ENCODE measurements at regions not wholly inside any gene's neighbourhood (a gene's known extent, or its start where the extent isn't known, plus 50 kb on each side); places are given as distances from the start of the nearest gene placed in this dataset.

GRCh38 chr6:67889682-67889995, 745.4 kb upstream of the ADGRB3 start:
- no peaks in the 10 kb centered on the region for H3K4me1 ChIP-seq (ENCODE audit: control insufficient read depth, insufficient read depth, low read length)
- H3K4me3 ChIP-seq (ENCODE audit: low read length) = no peak overlapping the region

GRCh38 chr6:67888886-67889681, 746.0 kb upstream of the ADGRB3 start:
- Histone ChIP-seq H3K4me1 (ENCODE audit: control insufficient read depth, insufficient read depth, low read length) (no peaks in the 10 kb centered on the region), H3K9me3 (ENCODE audit: control insufficient read depth, low read length) (peaks cover 3% of the 10 kb centered on the region), H3K4me3 (ENCODE audit: low read length) (no peak overlapping the region), H3K9ac (ENCODE audit: low read length) (no peak overlapping the region), H3K27me3 (replicated peaks; ENCODE audit: control insufficient read depth, insufficient read depth, low read length) (no peaks in the 10 kb centered on the region), H3K36me3 (ENCODE audit: control insufficient read depth, insufficient read depth, low read length, severe bottlenecking) (no peaks in the 10 kb centered on the region)
- no peak for DNase-seq (ENCODE audit: low read depth)

More at GRCh38 chr6:67889682-67889995, 745.4 kb upstream of the ADGRB3 start:
- Histone ChIP-seq H3K36me3 (ENCODE audit: control insufficient read depth, insufficient read depth, low read length, severe bottlenecking) (no peaks in the 10 kb centered on the region), H3K9me3 (ENCODE audit: control insufficient read depth, low read length) (peaks cover 3% of the 10 kb centered on the region), H3K9ac (ENCODE audit: low read length) (no peak overlapping the region), H3K27me3 (replicated peaks; ENCODE audit: control insufficient read depth, insufficient read depth, low read length) (no peaks in the 10 kb centered on the region)
- no peak for DNase-seq (ENCODE audit: low read depth)

GRCh38 chr6:67888546-67888885, 746.6 kb upstream of the ADGRB3 start:
- H3K9ac ChIP-seq (ENCODE audit: low read length) = no peak overlapping the region
- H3K9me3 ChIP-seq (ENCODE audit: control insufficient read depth, low read length) = peaks cover 3% of the 10 kb centered on the region
- H3K36me3 ChIP-seq (ENCODE audit: control insufficient read depth, insufficient read depth, low read length, severe bottlenecking) = no peaks in the 10 kb centered on the region
- no peak for DNase-seq (ENCODE audit: low read depth)
- no peak overlapping the region for H3K4me3 ChIP-seq (ENCODE audit: low read length)
- no peaks in the 10 kb centered on the region for H3K27me3 ChIP-seq (replicated peaks; ENCODE audit: control insufficient read depth, insufficient read depth, low read length)
- H3K4me1 ChIP-seq (ENCODE audit: control insufficient read depth, insufficient read depth, low read length) = no peaks in the 10 kb centered on the region

- Histone ChIP-seq H3K9ac (ENCODE audit: low read length) (no peak overlapping the region), H3K4me1 (ENCODE audit: control insufficient read depth, insufficient read depth, low read length) (no peaks in the 10 kb centered on the region), H3K36me3 (ENCODE audit: control insufficient read depth, insufficient read depth, low read length, severe bottlenecking) (no peaks in the 10 kb centered on the region), H3K9me3 (ENCODE audit: control insufficient read depth, low read length) (peaks cover 3% of the 10 kb centered on the region), H3K27me3 (replicated peaks; ENCODE audit: control insufficient read depth, insufficient read depth, low read length) (no peaks in the 10 kb centered on the region), H3K4me3 (ENCODE audit: low read length) (no peak overlapping the region)
- DNase-seq (ENCODE audit: low read depth) = no peak
These were observed 747.1 kb upstream of the ADGRB3 start for GRCh38 chr6:67887747-67888545.

- H3K9me3 ChIP-seq (ENCODE audit: control insufficient read depth, low read length) = peaks cover 3% of the 10 kb centered on the region
- no peaks in the 10 kb centered on the region for H3K4me1 ChIP-seq (ENCODE audit: control insufficient read depth, insufficient read depth, low read length)
- H3K27me3 ChIP-seq (replicated peaks; ENCODE audit: control insufficient read depth, insufficient read depth, low read length) = no peaks in the 10 kb centered on the region
- DNase-seq (ENCODE audit: low read depth) = no peak
- no peaks in the 10 kb centered on the region for H3K36me3 ChIP-seq (ENCODE audit: control insufficient read depth, insufficient read depth, low read length, severe bottlenecking)
- no peak overlapping the region for H3K9ac ChIP-seq (ENCODE audit: low read length)
- H3K4me3 ChIP-seq (ENCODE audit: low read length) = no peak overlapping the region
These were observed 747.7 kb upstream of the ADGRB3 start for GRCh38 chr6:67887419-67887746.

- Histone ChIP-seq H3K9ac (ENCODE audit: low read length) (no peak overlapping the region), H3K27me3 (replicated peaks; ENCODE audit: control insufficient read depth, insufficient read depth, low read length) (no peaks in the 10 kb centered on the region)
- no peak for DNase-seq (ENCODE audit: low read depth)
These were observed 748.2 kb upstream of the ADGRB3 start for GRCh38 chr6:67886840-67887292.

GRCh38 chr6:67886036-67886707, 748.9 kb upstream of the ADGRB3 start:
- H3K4me1 ChIP-seq (ENCODE audit: control insufficient read depth, insufficient read depth, low read length) = no peaks in the 10 kb centered on the region
- H3K4me3 ChIP-seq (ENCODE audit: low read length) = no peak overlapping the region
- H3K36me3 ChIP-seq (ENCODE audit: control insufficient read depth, insufficient read depth, low read length, severe bottlenecking) = no peaks in the 10 kb centered on the region
- H3K9ac ChIP-seq (ENCODE audit: low read length) = no peak overlapping the region
- no peaks in the 10 kb centered on the region for H3K27me3 ChIP-seq (replicated peaks; ENCODE audit: control insufficient read depth, insufficient read depth, low read length)
- no peak for DNase-seq (ENCODE audit: low read depth)
- H3K9me3 ChIP-seq (ENCODE audit: control insufficient read depth, low read length) = peaks cover 3% of the 10 kb centered on the region

More at GRCh38 chr6:67886840-67887292, 748.2 kb upstream of the ADGRB3 start:
- no peak overlapping the region for H3K4me3 ChIP-seq (ENCODE audit: low read length)
- no peaks in the 10 kb centered on the region for H3K36me3 ChIP-seq (ENCODE audit: control insufficient read depth, insufficient read depth, low read length, severe bottlenecking)
- no peaks in the 10 kb centered on the region for H3K4me1 ChIP-seq (ENCODE audit: control insufficient read depth, insufficient read depth, low read length)
- H3K9me3 ChIP-seq (ENCODE audit: control insufficient read depth, low read length) = peaks cover 3% of the 10 kb centered on the region

- no peaks in the 10 kb centered on the region for H3K4me1 ChIP-seq (ENCODE audit: control insufficient read depth, insufficient read depth, low read length)
- H3K36me3 ChIP-seq (ENCODE audit: control insufficient read depth, insufficient read depth, low read length, severe bottlenecking) = no peaks in the 10 kb centered on the region
- no peak overlapping the region for H3K9ac ChIP-seq (ENCODE audit: low read length)
- H3K4me3 ChIP-seq (ENCODE audit: low read length) = no peak overlapping the region
- no peaks in the 10 kb centered on the region for H3K27me3 ChIP-seq (replicated peaks; ENCODE audit: control insufficient read depth, insufficient read depth, low read length)
- no peak for DNase-seq (ENCODE audit: low read depth)
- peaks cover 3% of the 10 kb centered on the region for H3K9me3 ChIP-seq (ENCODE audit: control insufficient read depth, low read length)
These were observed 749.7 kb upstream of the ADGRB3 start for GRCh38 chr6:67885081-67886033.

- Histone ChIP-seq H3K4me3 (ENCODE audit: low read length) (no peak overlapping the region), H3K27me3 (replicated peaks; ENCODE audit: control insufficient read depth, insufficient read depth, low read length) (no peaks in the 10 kb centered on the region), H3K4me1 (ENCODE audit: control insufficient read depth, insufficient read depth, low read length) (no peaks in the 10 kb centered on the region), H3K9me3 (ENCODE audit: control insufficient read depth, low read length) (peaks cover 3% of the 10 kb centered on the region), H3K9ac (ENCODE audit: low read length) (no peak overlapping the region), H3K36me3 (ENCODE audit: control insufficient read depth, insufficient read depth, low read length, severe bottlenecking) (no peaks in the 10 kb centered on the region)
- no peak for DNase-seq (ENCODE audit: low read depth)
These were observed 750.6 kb upstream of the ADGRB3 start for GRCh38 chr6:67884442-67884841.

GRCh38 chr6:67883500-67884366, 751.3 kb upstream of the ADGRB3 start:
- Histone ChIP-seq H3K36me3 (ENCODE audit: control insufficient read depth, insufficient read depth, low read length, severe bottlenecking) (no peaks in the 10 kb centered on the region), H3K27me3 (replicated peaks; ENCODE audit: control insufficient read depth, insufficient read depth, low read length) (no peaks in the 10 kb centered on the region), H3K4me1 (ENCODE audit: control insufficient read depth, insufficient read depth, low read length) (no peaks in the 10 kb centered on the region), H3K4me3 (ENCODE audit: low read length) (no peak overlapping the region), H3K9me3 (ENCODE audit: control insufficient read depth, low read length) (peaks cover 3% of the 10 kb centered on the region), H3K9ac (ENCODE audit: low read length) (no peak overlapping the region)
- DNase-seq (ENCODE audit: low read depth) = no peak
